GM23248 (cell line): ENCODE measurements at regions not wholly inside any gene's neighbourhood (a gene's known extent, or its start where the extent isn't known, plus 50 kb on each side); places are given as distances from the start of the nearest gene placed in this dataset.

Source experiments
- DNase-seq: peaks from one replicate; pipeline ENCODE4 v3.0.0-alpha.2; 2015
- H2AFZ ChIP-seq: fragments of 200-600 bp; sonication (generic); 2 replicates; pipeline ENCODE4 v1.6.1; 2016; ENCODE audit warnings: antibody characterized with exemption
- H3F3A ChIP-seq: fragments of 200-600 bp; sonication (generic); 2 replicates; pipeline ENCODE4 v1.6.1; 2016; ENCODE audit warnings: mild to moderate bottlenecking, antibody characterized with exemption, mixed run types; ENCODE audit not compliant: insufficient read depth
- H3K27ac ChIP-seq: fragments of 200-600 bp; sonication (generic); 2 replicates; pipeline ENCODE4 v1.5.1; 2016; ENCODE audit warnings: mild to moderate bottlenecking
- H3K27me3 ChIP-seq: fragments of 200-600 bp; sonication (generic); replicated peaks from 2 replicates; pipeline ENCODE4 v1.6.1; 2016; ENCODE audit warnings: mild to moderate bottlenecking; ENCODE audit not compliant: insufficient read depth
- H3K36me3 ChIP-seq: fragments of 200-600 bp; sonication (generic); 2 replicates; pipeline ENCODE4 v1.6.1; 2016; ENCODE audit warnings: low read depth, mild to moderate bottlenecking
- H3K4me1 ChIP-seq: fragments of 200-600 bp; sonication (generic); 2 replicates; pipeline ENCODE4 v1.6.1; 2016; ENCODE audit warnings: mild to moderate bottlenecking; ENCODE audit not compliant: insufficient read depth
- H3K4me2 ChIP-seq: fragments of 200-600 bp; sonication (generic); one replicate; pipeline ENCODE4 v1.6.1; 2016; ENCODE audit warnings: mild to moderate bottlenecking; ENCODE audit not compliant: unreplicated experiment
- H3K4me3 ChIP-seq: fragments of 200-600 bp; sonication (generic); 2 replicates; pipeline ENCODE4 v1.5.1; 2016; ENCODE audit warnings: mild to moderate bottlenecking
- H3K79me2 ChIP-seq: fragments of 200-600 bp; sonication (generic); 2 replicates; pipeline ENCODE4 v1.6.1; 2016; ENCODE audit warnings: mild to moderate bottlenecking; ENCODE audit not compliant: insufficient read depth
- H3K9ac ChIP-seq: fragments of 200-600 bp; sonication (generic); 2 replicates; pipeline ENCODE4 v1.6.1; 2016; ENCODE audit warnings: mild to moderate bottlenecking
- H3K9me2 ChIP-seq: fragments of 200-600 bp; sonication (generic); 2 replicates; pipeline ENCODE4 v1.6.1; 2016; ENCODE audit warnings: mixed run types, mild to moderate bottlenecking, moderate library complexity; ENCODE audit not compliant: insufficient read depth
- H3K9me3 ChIP-seq: fragments of 200-600 bp; sonication (generic); one replicate; pipeline ENCODE4 v1.6.1; 2017; ENCODE audit warnings: low read depth
- H4K20me1 ChIP-seq: fragments of 200-600 bp; sonication (generic); 2 replicates; pipeline ENCODE4 v1.6.0; 2016; ENCODE audit not compliant: insufficient read depth
- EZH2 ChIP-seq: fragments of 200-600 bp; sonication (generic); IDR thresholded peaks from 2 replicates; pipeline ENCODE4 v1.6.1; 2018; ENCODE audit warnings: antibody characterized with exemption, mild to moderate bottlenecking; ENCODE audit not compliant: insufficient read depth, poor library complexity, severe bottlenecking
- EZH2phosphoT487 ChIP-seq: fragments of 200-600 bp; sonication (generic); IDR thresholded peaks from 2 replicates; pipeline ENCODE4 v1.6.1; 2018; ENCODE audit warnings: antibody characterized with exemption, moderate library complexity, mild to moderate bottlenecking, low read depth; ENCODE audit not compliant: insufficient read depth
- WGBS, 2 experiments: methylation state at CpG; one replicate each; pipeline ENCODE4 v1.1.6; 2015 to 2017; ENCODE audit warnings: low lambda C conversion rate in 2 of 2, low coverage in 1 of 2; ENCODE audit errors: missing lambda C conversion rate in 2 of 2; 5-methylcytosine and 5-hydroxymethylcytosine counted together
- in situ Hi-C: fragments of 300-500 bp; cut with MboI; formaldehyde crosslinking; loops from 2 replicates; pipeline ENCODE4 v1.15.0; 2020

DNA sequence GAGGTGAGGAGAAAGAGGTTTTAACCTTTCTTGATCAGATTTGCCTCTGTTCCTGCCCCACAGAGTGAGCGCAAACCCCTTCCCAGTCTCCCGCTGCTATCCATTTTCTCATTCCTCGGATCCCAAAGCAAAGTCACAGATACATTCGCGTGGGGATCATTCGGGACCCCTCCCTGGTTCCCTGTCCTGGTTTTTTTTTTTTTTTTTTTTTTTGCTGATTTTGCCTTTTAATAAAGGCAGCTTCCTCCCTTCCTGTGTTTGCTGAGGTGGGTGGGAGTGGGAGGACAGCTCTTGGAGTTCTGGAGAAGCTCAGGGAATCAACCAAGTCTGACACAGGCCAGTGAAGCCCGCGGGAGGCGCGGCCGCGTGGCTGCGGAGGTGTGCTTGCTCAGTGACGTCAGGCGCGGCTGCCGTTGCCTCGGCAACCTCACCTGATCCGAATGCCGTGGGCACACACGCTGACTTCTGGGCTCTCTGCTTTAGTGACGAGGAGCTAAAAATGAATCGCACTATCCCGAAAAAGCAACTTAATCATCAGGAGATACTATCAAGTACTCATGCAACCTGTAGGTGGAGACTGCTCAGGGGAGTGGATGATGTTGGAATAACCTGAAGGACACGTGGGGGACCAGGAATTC, 106.4 kb downstream of the TBX19 start:
- Histone ChIP-seq H3K36me3 (no peaks in the 10 kb centered on the region), H4K20me1 (no peaks in the 10 kb centered on the region), H3K4me3 (no peak overlapping the region), H3K4me2 (peak overlapping the region; percentile 28), H3K9me2 (no peaks in the 10 kb centered on the region), H3K9ac (no peak overlapping the region), H3K9me3 (no peaks in the 10 kb centered on the region), H2AFZ (no peak overlapping the region), H3K27ac (no peak overlapping the region), H3K79me2 (no peaks in the 10 kb centered on the region), H3K4me1 (no peaks in the 10 kb centered on the region), H3K27me3 (peaks cover 18% of the 10 kb centered on the region), H3F3A (no peaks in the 10 kb centered on the region)
- peak; percentile 41 for DNase-seq
- WGBS, 2 experiments = 25 to 29% methylated on average over 25 of the region's 25 CpGs
- TF ChIP-seq EZH2 = no peak
- TF ChIP-seq EZH2phosphoT487 = no peak
- in situ Hi-C loops = no loop called here

DNA sequence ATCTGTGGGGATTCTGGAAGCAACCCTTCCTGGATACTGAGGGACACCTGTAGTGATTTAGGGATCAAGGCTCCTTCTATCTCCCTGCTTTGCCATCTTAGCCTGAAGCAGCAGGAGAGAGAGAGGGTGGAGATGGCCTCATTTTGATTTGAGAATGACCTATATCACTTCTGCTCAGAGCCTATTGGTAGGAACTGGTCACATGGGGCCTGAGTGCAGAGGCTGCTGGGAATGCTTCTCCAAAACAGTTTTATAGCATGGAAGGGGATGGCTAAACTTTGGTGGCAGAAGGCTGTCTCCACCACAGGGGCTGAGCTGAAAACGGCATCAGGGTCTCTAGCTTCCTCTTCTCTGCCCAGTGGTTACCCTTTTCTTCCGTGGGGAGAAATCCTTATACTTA, 105.8 kb downstream of the TBX19 start:
- in situ Hi-C loops = no loop called here
- Histone ChIP-seq H2AFZ (no peak overlapping the region), H4K20me1 (no peaks in the 10 kb centered on the region), H3K9me3 (no peaks in the 10 kb centered on the region), H3K4me2 (no peak overlapping the region), H3F3A (no peaks in the 10 kb centered on the region), H3K9me2 (no peaks in the 10 kb centered on the region), H3K9ac (no peak overlapping the region), H3K27ac (no peak overlapping the region), H3K4me1 (no peaks in the 10 kb centered on the region), H3K27me3 (peaks cover 13% of the 10 kb centered on the region), H3K4me3 (no peak overlapping the region), H3K79me2 (no peaks in the 10 kb centered on the region), H3K36me3 (no peaks in the 10 kb centered on the region)
- WGBS, 2 experiments = 72 to 74% methylated on average over 2 of the region's 2 CpGs
- no peak for TF ChIP-seq EZH2phosphoT487
- no peak for TF ChIP-seq EZH2
- DNase-seq = no peak

DNA sequence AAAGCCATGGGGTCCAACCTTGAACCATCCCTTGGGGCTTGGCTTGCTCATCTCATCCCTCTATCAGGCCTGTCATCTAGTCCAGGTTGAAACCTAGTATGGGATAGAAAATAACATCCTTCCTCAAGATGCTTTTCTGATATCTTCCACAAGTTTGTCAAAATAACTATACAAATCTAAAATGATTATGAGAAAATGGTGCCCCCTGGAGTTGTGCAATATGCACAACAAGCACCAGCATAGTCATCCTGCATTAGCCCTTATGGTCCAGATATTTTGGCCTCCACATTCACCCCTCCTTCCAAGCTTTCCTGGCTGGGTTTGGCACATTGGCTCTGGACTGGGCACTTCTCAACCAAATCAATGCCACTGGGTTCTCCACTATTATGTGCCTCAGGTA, 101.2 kb downstream of the TBX19 start:
- in situ Hi-C loops = no loop called here
- Histone ChIP-seq H3K4me2 (no peak overlapping the region), H3K9me2 (no peaks in the 10 kb centered on the region), H3K4me3 (no peak overlapping the region), H2AFZ (no peak overlapping the region), H3K27ac (no peak overlapping the region), H3K36me3 (no peaks in the 10 kb centered on the region), H4K20me1 (no peaks in the 10 kb centered on the region), H3K9me3 (no peaks in the 10 kb centered on the region), H3F3A (no peaks in the 10 kb centered on the region), H3K4me1 (no peaks in the 10 kb centered on the region), H3K79me2 (no peaks in the 10 kb centered on the region), H3K9ac (no peak overlapping the region), H3K27me3 (no peaks in the 10 kb centered on the region)
- TF ChIP-seq EZH2 (no peak), EZH2phosphoT487 (no peak)
- no peak for DNase-seq

DNA sequence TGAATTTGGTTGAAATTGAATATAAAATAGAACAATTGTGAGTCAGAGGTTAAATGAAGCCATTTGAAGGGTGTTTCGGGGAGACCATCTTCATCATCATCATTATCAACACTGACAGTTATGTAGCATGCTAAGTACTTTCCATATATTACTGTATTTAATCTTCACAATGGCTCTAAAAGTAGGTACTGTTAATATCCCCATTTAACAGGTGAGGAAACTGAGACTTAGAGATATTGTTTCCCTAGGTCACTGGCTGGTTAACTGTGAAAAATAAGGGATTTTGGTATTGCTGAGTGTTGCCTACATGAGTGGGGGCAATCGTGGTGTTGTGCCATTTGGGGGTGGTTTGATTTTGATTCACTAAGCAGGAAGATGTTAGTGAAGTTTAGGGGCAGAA, 100.3 kb downstream of the TBX19 start:
- Histone ChIP-seq H4K20me1 (no peaks in the 10 kb centered on the region), H3K9me3 (no peaks in the 10 kb centered on the region), H3K4me1 (no peaks in the 10 kb centered on the region), H3K4me2 (no peak overlapping the region), H3K4me3 (no peak overlapping the region), H2AFZ (no peak overlapping the region), H3F3A (no peaks in the 10 kb centered on the region), H3K27me3 (no peaks in the 10 kb centered on the region), H3K36me3 (no peaks in the 10 kb centered on the region), H3K27ac (no peak overlapping the region), H3K79me2 (no peaks in the 10 kb centered on the region), H3K9ac (no peak overlapping the region), H3K9me2 (no peaks in the 10 kb centered on the region)
- in situ Hi-C loops = no loop called here
- no peak for DNase-seq
- TF ChIP-seq EZH2phosphoT487 (no peak), EZH2 (no peak)
- 55% methylated on average over 2 of the region's 2 CpGs for WGBS, 2 experiments
